ENCODE measurements at regions not wholly inside any gene's neighbourhood (a gene's known extent, or its start where the extent isn't known, plus 50 kb on each side); places are given as distances from the start of the nearest gene placed in this dataset.

DNA sequence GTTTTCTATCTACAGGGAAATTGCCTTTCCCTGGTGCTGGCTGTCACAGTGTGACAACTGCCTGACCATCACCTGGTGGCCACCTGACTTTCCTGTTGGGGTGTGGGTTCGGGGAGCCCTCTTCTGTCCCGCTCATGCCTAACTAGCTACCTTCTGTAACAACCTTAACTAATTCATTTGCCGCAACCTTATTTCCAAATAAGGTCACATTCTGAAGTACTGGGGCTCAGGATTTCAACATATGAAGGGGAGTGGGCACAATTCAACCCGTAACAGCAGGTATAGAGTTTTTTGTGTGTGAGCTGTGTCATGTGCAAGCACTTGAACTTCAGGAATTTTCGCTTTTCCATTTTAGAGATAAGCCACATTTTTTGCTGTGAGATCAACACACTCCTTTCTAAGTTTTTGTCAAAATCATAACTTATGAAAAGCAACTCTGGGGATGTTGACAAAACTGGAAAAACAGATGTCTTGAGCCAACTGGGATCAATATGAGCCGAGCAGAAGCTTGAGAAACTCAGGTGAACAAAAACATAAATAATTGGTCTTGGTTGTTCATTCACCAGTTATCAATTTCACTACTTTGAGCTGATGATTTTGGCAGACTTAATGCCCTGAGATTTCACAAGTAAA is 242.0 kb upstream of the RGMA start:
- H3K27ac ChIP-seq = no peak overlapping the region
- TF ChIP-seq ZFX (IDR thresholded peaks at IDR 0.05) = no peak
- TF ChIP-seq, protein P1, sequence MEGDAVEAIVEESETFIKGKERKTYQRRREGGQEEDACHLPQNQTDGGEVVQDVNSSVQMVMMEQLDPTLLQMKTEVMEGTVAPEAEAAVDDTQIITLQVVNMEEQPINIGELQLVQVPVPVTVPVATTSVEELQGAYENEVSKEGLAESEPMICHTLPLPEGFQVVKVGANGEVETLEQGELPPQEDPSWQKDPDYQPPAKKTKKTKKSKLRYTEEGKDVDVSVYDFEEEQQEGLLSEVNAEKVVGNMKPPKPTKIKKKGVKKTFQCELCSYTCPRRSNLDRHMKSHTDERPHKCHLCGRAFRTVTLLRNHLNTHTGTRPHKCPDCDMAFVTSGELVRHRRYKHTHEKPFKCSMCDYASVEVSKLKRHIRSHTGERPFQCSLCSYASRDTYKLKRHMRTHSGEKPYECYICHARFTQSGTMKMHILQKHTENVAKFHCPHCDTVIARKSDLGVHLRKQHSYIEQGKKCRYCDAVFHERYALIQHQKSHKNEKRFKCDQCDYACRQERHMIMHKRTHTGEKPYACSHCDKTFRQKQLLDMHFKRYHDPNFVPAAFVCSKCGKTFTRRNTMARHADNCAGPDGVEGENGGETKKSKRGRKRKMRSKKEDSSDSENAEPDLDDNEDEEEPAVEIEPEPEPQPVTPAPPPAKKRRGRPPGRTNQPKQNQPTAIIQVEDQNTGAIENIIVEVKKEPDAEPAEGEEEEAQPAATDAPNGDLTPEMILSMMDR (conservative IDR thresholded peaks at IDR 0.05) = no peak

GRCh38 chr15:93327364-93327763 is 238.4 kb upstream of the RGMA start:
- no peak for TF ChIP-seq ZFX (IDR thresholded peaks at IDR 0.05)
- TF ChIP-seq, protein P1 (conservative IDR thresholded peaks at IDR 0.05) = no peak
- H3K27ac ChIP-seq = no peak overlapping the region

- TF ChIP-seq ZFX (IDR thresholded peaks at IDR 0.05) = no peak
- no peak overlapping the region for H3K27ac ChIP-seq
These were observed 235.4 kb upstream of the RGMA start for GRCh38 chr15:93324186-93324975.

DNA sequence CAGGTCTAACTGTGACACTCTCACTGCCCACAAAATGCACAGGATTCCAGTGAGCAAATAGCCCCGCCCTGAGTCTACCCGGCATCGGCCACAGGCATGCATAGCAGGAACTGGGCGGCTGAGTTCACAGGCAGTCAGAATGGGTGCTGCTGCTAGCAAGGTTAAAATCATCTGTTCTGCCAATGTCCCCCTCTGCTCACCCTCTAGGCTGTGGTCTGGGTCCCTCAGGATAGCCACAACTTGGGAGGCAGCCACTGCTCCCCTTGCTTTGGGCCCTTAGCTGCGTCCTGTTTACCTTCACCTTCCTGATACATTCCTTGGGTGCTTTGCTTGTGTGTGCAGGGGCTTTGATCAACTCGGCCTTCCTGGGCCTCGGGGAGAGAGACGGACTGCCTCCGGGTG is 232.9 kb upstream of the RGMA start:
- no peak overlapping the region for H3K27ac ChIP-seq
- TF ChIP-seq ZFX (IDR thresholded peaks at IDR 0.05) = no peak
- TF ChIP-seq, protein P1 (conservative IDR thresholded peaks at IDR 0.05) = no peak

DNA sequence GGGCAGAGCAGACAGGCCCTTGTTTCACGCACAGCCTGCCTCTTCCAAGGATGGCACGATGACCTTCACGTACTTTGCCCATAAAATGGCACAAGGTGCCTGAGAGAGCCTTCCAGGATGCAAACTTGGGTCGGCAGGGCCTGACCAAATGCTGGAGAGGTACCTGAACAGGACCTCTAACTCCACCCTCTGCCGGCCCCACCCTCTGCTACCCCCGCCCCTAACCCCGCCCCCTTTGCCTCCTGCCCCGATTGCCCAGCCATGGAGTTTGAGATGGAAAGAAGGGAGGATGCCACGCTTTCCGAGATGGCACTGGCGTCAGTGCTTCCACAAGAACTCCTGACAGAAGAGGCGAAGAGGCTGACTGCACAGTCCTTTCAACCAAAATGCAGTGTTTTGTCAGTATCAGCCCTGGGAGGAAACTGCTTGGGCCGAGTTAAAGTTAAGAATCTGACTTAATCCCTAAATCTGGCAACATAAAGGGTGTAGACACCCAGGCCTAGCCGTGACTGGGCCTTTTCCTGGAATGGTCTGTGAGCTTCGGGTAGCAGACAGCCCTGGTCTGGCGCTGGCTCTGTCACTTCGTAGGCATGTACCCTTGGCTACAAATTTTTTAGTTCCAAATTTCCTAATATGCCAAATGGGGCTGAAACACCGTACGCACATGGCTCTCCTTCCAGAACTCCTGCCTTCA is 230.3 kb upstream of the RGMA start:
- H3K27ac ChIP-seq = no peak overlapping the region
- TF ChIP-seq ZFX (IDR thresholded peaks at IDR 0.05) = no peak
- TF ChIP-seq, protein P1 (conservative IDR thresholded peaks at IDR 0.05) = no peak

GRCh38 chr15:93317772-93318171 is 228.8 kb upstream of the RGMA start:
- no peak overlapping the region for H3K27ac ChIP-seq
- TF ChIP-seq ZFX (IDR thresholded peaks at IDR 0.05) = no peak
- TF ChIP-seq, protein P1 (conservative IDR thresholded peaks at IDR 0.05) = no peak

- TF ChIP-seq, protein P1 (conservative IDR thresholded peaks at IDR 0.05) = no peak
- TF ChIP-seq ZFX (IDR thresholded peaks at IDR 0.05) = no peak
- no peak overlapping the region for H3K27ac ChIP-seq
These were observed 225.2 kb upstream of the RGMA start for GRCh38 chr15:93314245-93314644.

Data from C4-2B (cell line).